Epithelial cell of proximal tubule (primary cell): ENCODE measurements at regions not wholly inside any gene's neighbourhood (a gene's known extent, or its start where the extent isn't known, plus 50 kb on each side); places are given as distances from the start of the nearest gene placed in this dataset.
"Not testable (repeated sequence)": the region's sequence is repeated elsewhere in the genome, so short reads cannot be mapped to it uniquely, and the experiment has no call there.

Experiments used
- DNase-seq: peaks from one replicate; pipeline ENCODE4 v3.0.0-alpha.2; 2011; ENCODE audit warnings: low read depth
- H3K4me3 ChIP-seq: 2 replicates; pipeline ENCODE4 v1.5.1; 2011; ENCODE audit warnings: low read depth, mild to moderate bottlenecking, low read length
- TF ChIP-seq, protein P1 (sequence below): conservative IDR thresholded peaks from 2 replicates; pipeline ENCODE4 v1.5.1; 2012; ENCODE audit warnings: low read depth, mild to moderate bottlenecking, low read length

DNA sequence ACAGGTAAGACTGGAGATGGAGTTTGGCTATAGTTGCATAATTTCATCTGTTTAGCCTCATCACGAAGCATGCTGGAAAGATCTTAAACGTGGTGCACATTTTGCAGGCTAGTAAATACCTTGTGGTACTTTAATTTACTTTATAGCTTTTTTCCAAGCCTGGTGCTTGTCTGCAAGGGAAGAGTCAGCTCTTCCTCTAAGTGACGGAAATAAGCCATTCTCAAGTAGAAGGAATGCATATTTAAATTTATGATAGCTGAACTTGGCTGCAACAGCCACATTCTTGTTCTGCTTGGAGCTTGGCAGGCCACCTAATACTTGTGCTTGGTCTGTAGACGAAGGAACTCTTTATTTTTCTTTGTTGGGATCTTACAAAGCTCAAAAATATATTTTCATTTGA, 188.0 kb upstream of the PIK3R1 start:
- no peak overlapping the region for H3K4me3 ChIP-seq
- no peak for DNase-seq

DNA sequence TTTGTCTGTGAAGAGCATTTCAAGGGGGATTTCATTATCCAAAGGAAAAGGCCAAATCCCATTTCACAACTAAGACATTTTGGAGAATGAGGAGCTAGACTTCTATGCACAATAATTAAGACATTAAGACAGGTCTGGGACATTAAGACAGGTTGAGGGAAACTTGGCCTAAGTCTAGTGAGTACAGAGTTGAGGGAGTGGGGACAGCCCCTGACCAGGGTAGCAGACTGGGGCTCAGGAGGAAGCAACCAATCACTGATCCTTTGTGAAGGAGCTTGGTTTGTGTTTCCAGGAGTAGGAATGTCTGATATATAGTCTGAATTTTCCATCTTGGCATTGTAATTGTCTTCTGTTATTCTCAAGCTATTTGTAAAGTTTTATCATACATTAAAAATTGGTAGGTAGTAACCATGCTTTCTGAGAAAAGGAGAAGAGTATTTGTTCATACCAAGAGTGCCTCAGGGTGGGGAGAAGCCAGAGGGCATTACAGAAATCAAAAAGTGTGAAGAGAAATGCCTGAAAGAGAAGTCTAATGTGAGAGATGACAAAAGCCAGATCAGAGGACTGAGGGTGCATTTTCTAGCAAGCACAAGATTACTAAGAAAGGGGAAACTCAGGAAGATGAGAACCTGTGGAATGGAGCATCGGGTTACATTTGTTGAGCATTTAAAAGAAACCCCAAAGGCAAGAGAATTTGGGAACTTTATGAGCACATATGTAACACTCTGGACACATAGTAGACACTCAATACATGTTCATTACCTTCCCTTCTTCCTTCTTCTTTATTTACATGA, 189.3 kb upstream of the PIK3R1 start:
- no peak overlapping the region for H3K4me3 ChIP-seq
- no peak for DNase-seq
- TF ChIP-seq, protein P1, sequence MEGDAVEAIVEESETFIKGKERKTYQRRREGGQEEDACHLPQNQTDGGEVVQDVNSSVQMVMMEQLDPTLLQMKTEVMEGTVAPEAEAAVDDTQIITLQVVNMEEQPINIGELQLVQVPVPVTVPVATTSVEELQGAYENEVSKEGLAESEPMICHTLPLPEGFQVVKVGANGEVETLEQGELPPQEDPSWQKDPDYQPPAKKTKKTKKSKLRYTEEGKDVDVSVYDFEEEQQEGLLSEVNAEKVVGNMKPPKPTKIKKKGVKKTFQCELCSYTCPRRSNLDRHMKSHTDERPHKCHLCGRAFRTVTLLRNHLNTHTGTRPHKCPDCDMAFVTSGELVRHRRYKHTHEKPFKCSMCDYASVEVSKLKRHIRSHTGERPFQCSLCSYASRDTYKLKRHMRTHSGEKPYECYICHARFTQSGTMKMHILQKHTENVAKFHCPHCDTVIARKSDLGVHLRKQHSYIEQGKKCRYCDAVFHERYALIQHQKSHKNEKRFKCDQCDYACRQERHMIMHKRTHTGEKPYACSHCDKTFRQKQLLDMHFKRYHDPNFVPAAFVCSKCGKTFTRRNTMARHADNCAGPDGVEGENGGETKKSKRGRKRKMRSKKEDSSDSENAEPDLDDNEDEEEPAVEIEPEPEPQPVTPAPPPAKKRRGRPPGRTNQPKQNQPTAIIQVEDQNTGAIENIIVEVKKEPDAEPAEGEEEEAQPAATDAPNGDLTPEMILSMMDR = no peak

More for the DNA sequence above, 188.0 kb upstream of the PIK3R1 start:
- TF ChIP-seq, protein P1 = no peak

DNA sequence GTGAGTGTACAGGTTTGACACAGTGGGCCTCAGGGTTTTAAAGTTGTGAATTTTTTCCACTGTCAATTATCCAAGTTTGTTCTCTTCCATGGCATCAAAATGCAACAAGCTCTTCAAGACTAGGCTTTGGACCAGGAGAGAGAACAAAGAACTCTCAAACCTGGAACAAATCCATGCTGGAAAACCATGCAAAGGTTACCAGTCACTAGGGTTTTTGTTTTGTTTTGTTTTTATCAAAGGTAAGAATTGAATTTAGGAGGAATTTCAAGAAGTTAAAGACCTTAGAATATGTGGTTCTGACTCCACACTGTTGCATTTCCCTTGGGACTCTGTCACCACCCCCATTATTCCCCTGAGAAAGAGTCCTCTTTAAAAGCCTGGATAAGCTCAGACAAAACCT, 191.1 kb upstream of the PIK3R1 start:
- no peak for DNase-seq
- H3K4me3 ChIP-seq = no peak overlapping the region
- TF ChIP-seq, protein P1 = no peak

DNA sequence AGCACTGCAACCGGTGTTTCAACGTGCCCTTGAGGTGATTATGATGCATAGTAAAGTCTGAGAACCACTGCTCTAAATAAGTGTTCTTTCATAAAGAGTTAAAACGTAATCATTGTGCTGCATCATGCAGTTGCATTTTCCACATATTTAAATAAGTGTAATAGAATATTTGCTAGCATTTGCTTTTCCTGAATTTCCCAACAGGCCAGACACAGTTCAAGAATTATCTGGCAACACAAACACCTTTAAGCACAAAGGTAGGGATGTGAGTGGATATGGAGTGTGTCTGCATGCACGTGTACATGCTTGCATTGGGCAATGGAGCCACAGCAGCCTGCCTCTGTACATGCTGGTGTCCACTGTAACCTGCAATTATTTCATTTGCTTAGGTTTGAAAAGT, 193.6 kb upstream of the PIK3R1 start:
- H3K4me3 ChIP-seq = no peak overlapping the region
- TF ChIP-seq, protein P1 = no peak
- DNase-seq = no peak

DNA sequence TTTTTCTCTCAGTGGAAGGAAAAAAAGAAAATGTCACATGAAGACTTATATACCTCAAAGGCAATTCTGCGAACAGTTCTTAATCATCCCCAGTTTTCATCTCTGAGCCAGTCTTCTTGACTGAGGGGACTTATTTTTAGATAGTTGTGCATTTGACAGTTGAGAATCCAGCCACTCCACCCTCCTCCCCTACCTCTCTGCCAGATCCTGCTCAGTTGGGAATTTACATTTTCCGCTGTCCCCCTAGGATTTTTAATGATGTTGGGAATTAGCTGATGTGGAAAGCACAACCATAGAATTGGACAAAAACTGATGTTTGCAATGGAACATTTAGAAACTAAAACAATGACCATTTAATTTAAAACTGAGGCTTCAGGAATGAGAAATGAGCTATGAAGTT, 194.3 kb upstream of the PIK3R1 start:
- DNase-seq = no peak
- no peak overlapping the region for H3K4me3 ChIP-seq
- TF ChIP-seq, protein P1 = no peak

DNA sequence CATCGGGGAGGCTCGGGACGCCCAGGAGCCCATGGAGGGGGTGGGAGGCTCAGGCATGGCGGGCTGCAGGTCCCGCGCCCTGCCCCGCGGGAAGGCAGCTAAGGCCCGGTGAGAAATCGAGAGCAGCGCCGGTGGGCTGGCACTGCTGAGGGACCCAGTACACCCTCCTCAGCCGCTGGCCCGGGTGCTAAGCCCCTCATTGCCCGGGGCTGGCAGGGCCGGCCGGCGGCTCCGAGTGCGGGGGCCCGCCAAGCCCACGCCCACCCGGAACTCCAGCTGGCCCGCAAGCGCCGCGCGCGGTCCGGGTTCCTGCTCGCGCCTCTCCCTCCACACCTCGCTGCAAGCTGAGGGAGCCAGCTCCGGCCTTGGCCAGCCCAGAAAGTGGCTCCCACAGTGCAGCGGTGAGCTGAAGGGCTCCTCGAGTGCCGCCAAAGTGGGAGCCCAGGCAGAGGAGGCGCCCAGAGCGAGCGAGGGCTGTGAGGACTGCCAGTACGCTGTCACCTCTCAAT, 195.0 kb upstream of the PIK3R1 start:
- not testable (repeated sequence) for DNase-seq, H3K4me3 ChIP-seq

DNA sequence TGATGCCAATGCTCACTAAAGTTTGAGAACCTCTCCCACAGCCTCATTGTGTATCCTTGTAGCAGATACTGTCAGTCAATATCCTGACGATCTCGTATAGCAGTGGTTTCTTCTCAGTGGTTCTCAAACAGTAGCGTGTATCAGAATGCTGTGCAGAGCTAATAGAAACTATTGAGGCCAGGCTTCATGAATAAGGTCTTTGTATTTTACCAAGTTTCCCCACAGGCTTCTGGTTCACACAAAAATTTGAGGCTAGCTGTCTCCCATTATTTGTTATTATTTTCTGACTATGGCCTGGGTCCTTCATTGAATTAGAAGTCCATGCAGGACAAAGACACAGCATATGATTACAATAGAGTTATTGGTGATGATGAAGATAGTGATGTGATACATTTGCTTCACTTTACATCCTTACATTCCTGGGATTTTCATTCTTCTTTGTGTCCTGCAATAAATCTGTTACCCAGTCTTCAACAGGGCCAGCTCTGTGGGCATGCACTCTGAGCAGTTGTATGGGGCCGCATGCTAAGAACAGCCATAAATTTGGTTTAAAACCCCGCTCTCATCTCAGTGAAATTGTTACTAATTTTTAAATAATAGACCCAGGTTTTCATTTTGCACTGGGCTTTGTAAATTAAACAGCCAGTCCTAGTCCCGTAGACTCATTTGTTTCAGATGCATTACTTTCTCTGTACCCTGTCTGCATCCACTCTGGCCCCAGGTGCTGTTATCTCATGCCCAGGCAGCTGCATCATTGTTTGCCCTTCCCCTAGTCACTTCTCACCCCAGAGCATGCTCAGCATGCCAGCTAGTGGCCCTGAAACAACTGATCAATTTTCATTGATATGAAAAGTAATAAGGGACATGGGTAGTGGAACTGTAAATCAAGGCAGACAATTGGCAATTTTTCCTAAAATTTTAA, 199.9 kb upstream of the PIK3R1 start:
- TF ChIP-seq, protein P1 = no peak

More for the DNA sequence above, 199.9 kb upstream of the PIK3R1 start:
- DNase-seq = no peak
- H3K4me3 ChIP-seq = no peak overlapping the region
